OCI-LY7 (cell line): ENCODE measurements at regions not wholly inside any gene's neighbourhood (a gene's known extent, or its start where the extent isn't known, plus 50 kb on each side); places are given as distances from the start of the nearest gene placed in this dataset.

Experiments used
- BruUV-seq: library from RNA; stranded (reverse); fragments of 400-500 nt; replicated peaks from 2 replicates; lab custom pipeline; 2021; lab: Mats Ljungman, UMichigan
- CTCF ChIA-PET: fragments of 300-600 bp; sonication (Branson Sonifier 250); formaldehyde crosslinking; loops from one replicate; lab custom pipeline; 2022; ENCODE audit warnings: antibody characterized with exemption; ENCODE audit not compliant: unreplicated experiment; lab: Charles Lee
- POLR2A ChIA-PET: fragments of 300-600 bp; sonication (Branson Sonifier 250); formaldehyde crosslinking; loops from one replicate; lab custom pipeline; 2022; ENCODE audit warnings: antibody characterized with exemption; lab: Charles Lee
- DNase-seq: peaks from one replicate; pipeline ENCODE4 v3.0.0-alpha.2; 2015; ENCODE audit warnings: low spot score
- H2AFZ ChIP-seq: fragments of 200-600 bp; sonication (generic), shearing (Covaris generic); 2 replicates; pipeline ENCODE4 v1.6.1; 2014; ENCODE audit warnings: mild to moderate bottlenecking, antibody characterized with exemption, low read length, moderate library complexity
- H3K27ac ChIP-seq: fragments of 200-600 bp; sonication (generic); 2 replicates; pipeline ENCODE4 v1.5.1; 2014; ENCODE audit warnings: mixed run types, low read depth, mild to moderate bottlenecking, moderate library complexity, low read length, inconsistent platforms; ENCODE audit not compliant: poor library complexity, severe bottlenecking
- H3K36me3 ChIP-seq: fragments of 200-600 bp; sonication (generic); 2 replicates; pipeline ENCODE4 v1.6.1; 2014; ENCODE audit warnings: mild to moderate bottlenecking, antibody characterized with exemption, low read length, moderate library complexity, mixed read lengths; ENCODE audit not compliant: insufficient read depth
- H3K4me1 ChIP-seq: fragments of 200-600 bp; sonication (generic); 2 replicates; pipeline ENCODE4 v1.5.1; 2014; ENCODE audit warnings: mild to moderate bottlenecking, low read length; ENCODE audit not compliant: insufficient read depth, poor library complexity, severe bottlenecking
- H3K4me2 ChIP-seq: fragments of 200-600 bp; sonication (generic); 2 replicates; pipeline ENCODE4 v1.6.1; 2014; ENCODE audit warnings: mild to moderate bottlenecking, low read length
- H3K4me3 ChIP-seq: fragments of 200-600 bp; sonication (generic); 2 replicates; pipeline ENCODE4 v1.5.1; 2014; ENCODE audit warnings: mild to moderate bottlenecking, low read depth, low read length; ENCODE audit not compliant: poor library complexity, severe bottlenecking
- H3K79me2 ChIP-seq: fragments of 200-600 bp; sonication (generic); 2 replicates; pipeline ENCODE4 v1.6.1; 2016; ENCODE audit warnings: low read depth, mild to moderate bottlenecking, low read length, moderate library complexity, mixed read lengths; ENCODE audit not compliant: insufficient read depth
- H3K9me2 ChIP-seq: fragments of 200-600 bp; sonication (generic); 2 replicates; pipeline ENCODE4 v1.6.1; 2016; ENCODE audit warnings: mild to moderate bottlenecking, low read length, mixed read lengths; ENCODE audit not compliant: insufficient read depth
- H3K9me3 ChIP-seq: fragments of 200-600 bp; sonication (generic); 2 replicates; pipeline ENCODE4 v1.6.1; 2014; ENCODE audit warnings: mild to moderate bottlenecking, mixed run types, low read length, mixed read lengths
- H4K20me1 ChIP-seq: fragments of 200-600 bp; sonication (generic); 2 replicates; pipeline ENCODE4 v1.6.1; 2014; ENCODE audit warnings: mild to moderate bottlenecking, antibody characterized with exemption, low read length, moderate library complexity, mixed read lengths; ENCODE audit not compliant: insufficient read depth
- EZH2phosphoT487 ChIP-seq: fragments of 200-600 bp; sonication (generic); IDR thresholded peaks from 2 replicates; pipeline ENCODE4 v1.6.1; 2018; ENCODE audit warnings: low read depth, borderline replicate concordance, mild to moderate bottlenecking, mixed run types, antibody characterized with exemption, low read length, moderate library complexity, mixed read lengths
- intact Hi-C: fragments of 100-400 bp; cut with micrococcal nuclease; formaldehyde crosslinking; loops from one replicate; pipeline ENCODE4 v1.10.0; 2022; ENCODE audit not compliant: unreplicated experiment
- TF ChIP-seq, protein P1 (sequence below): fragments of 200-600 bp; sonication (generic); conservative IDR thresholded peaks from 2 replicates; pipeline ENCODE4 v1.5.1; 2014; ENCODE audit warnings: mild to moderate bottlenecking, antibody characterized with exemption, low read length, moderate library complexity, mixed read lengths

DNA sequence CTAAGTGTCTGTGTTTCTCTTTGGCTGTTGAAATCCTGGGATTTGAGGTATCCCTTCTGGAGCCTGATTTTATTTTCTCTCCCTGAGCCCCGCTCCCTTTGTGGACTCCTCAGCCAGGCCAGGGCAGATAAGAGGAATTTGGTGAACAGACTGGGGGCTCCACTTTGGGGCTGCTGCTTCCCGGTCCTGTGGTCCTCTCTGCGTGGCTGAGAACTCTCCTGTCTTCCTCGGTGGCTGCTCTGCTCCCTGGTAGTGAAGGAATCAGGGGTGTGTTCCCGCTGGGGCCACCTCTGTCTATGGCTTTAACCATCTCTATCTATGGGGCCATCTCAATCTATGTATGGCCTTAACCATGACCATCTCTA is 71.7 kb upstream of the SH3PXD2B start:
- Histone ChIP-seq H3K27ac (no peak overlapping the region), H3K4me2 (no peak overlapping the region), H3K4me3 (no peak overlapping the region), H3K9me3 (0 out of 2 replicates have a peak, but pooled peaks cover 7% of the 10 kb centered on the region), H3K9me2 (no peaks in the 10 kb centered on the region), H2AFZ (no peak overlapping the region), H3K79me2 (no peaks in the 10 kb centered on the region), H4K20me1 (no peaks in the 10 kb centered on the region), H3K36me3 (no peaks in the 10 kb centered on the region), H3K4me1 (no peaks in the 10 kb centered on the region)
- DNase-seq, result no peak
- ChIA-PET POLR2A (no interaction called here), CTCF (no interaction called here)
- intact Hi-C loops, result no loop called here
- BruUV-seq, result no TSS peak
- TF ChIP-seq, protein P1, sequence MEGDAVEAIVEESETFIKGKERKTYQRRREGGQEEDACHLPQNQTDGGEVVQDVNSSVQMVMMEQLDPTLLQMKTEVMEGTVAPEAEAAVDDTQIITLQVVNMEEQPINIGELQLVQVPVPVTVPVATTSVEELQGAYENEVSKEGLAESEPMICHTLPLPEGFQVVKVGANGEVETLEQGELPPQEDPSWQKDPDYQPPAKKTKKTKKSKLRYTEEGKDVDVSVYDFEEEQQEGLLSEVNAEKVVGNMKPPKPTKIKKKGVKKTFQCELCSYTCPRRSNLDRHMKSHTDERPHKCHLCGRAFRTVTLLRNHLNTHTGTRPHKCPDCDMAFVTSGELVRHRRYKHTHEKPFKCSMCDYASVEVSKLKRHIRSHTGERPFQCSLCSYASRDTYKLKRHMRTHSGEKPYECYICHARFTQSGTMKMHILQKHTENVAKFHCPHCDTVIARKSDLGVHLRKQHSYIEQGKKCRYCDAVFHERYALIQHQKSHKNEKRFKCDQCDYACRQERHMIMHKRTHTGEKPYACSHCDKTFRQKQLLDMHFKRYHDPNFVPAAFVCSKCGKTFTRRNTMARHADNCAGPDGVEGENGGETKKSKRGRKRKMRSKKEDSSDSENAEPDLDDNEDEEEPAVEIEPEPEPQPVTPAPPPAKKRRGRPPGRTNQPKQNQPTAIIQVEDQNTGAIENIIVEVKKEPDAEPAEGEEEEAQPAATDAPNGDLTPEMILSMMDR, result no peak
- no peak for TF ChIP-seq EZH2phosphoT487

DNA sequence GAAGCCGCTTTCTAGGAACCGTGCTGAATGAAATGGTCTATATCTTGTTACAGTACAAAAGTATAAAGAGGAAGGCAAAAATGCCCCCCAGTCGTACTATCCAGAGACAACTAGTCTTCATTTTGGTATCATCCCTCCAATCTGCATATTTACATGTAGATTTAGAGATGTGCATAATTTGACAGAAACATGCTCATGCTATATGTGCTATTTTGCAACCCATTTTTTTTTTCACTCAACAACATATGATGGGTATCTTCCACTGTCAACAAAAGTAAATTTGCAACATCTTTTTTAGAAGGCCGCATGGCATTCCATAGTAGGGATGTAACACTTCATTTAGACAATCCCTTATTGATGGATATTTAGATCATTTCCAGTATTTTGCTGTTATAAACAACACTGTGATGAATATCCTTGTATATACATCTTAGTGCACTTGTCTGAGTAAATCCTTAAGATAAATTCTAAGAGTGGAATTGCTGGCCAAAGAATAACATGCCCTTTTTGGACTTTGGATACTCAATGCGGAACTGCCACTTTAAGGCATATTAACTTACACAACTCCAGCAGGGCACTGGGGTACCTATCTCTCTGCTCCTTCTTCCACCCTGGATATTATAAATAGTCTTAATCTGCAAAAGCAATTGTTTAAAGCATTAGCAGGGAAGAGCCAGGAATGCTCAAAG is 71.1 kb upstream of the SH3PXD2B start:
- Histone ChIP-seq H3K4me3 (no peak overlapping the region), H3K4me1 (no peaks in the 10 kb centered on the region), H3K4me2 (no peak overlapping the region), H2AFZ (no peak overlapping the region), H3K79me2 (no peaks in the 10 kb centered on the region), H3K36me3 (no peaks in the 10 kb centered on the region), H4K20me1 (no peaks in the 10 kb centered on the region), H3K9me2 (no peaks in the 10 kb centered on the region), H3K9me3 (0 out of 2 replicates have a peak, but pooled peaks cover 7% of the 10 kb centered on the region), H3K27ac (no peak overlapping the region)
- ChIA-PET POLR2A (no interaction called here), CTCF (no interaction called here)
- no peak for DNase-seq
- intact Hi-C loops, result no loop called here
- no peak for TF ChIP-seq EZH2phosphoT487
- no TSS peak for BruUV-seq

DNA sequence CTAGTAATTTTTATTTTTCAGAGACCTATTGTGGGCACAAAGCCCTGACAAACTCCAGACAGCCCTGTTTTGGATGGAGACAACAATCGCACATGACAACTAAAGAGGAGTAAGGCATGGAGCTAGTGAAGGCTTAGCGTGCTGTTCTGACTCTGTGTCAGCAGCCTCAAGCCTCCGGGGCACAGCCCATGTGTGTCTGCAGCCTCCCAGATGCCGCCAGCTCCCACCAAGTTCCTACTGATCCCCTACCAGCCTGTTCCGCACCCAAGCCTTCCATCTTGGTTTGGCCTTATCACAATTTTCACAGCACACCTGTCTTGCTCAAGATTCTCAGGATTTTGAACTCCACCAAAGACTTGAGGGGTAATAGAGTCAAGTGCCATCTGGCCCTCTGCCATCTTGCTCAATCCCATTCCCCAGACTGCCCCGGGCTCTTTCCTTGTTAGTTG is 70.3 kb upstream of the SH3PXD2B start:
- ChIA-PET POLR2A (interaction anchor here (0.7 kb wide), 1 partner anchor 84 kb away, joined by 4 read pairs; no protein-coding TSS in a partner anchor), CTCF (no interaction called here)
- Histone ChIP-seq H3K36me3 (no peaks in the 10 kb centered on the region), H4K20me1 (no peaks in the 10 kb centered on the region), H3K27ac (no peak overlapping the region), H2AFZ (no peak overlapping the region), H3K79me2 (no peaks in the 10 kb centered on the region), H3K9me2 (no peaks in the 10 kb centered on the region), H3K4me3 (no peak overlapping the region), H3K4me2 (no peak overlapping the region), H3K9me3 (0 out of 2 replicates have a peak, but pooled peaks cover 7% of the 10 kb centered on the region), H3K4me1 (no peaks in the 10 kb centered on the region)
- intact Hi-C loops, result no loop called here
- no TSS peak for BruUV-seq
- TF ChIP-seq, protein P1, result no peak
- no peak for TF ChIP-seq EZH2phosphoT487
- no peak for DNase-seq
